ENCODE measurements at regions not wholly inside any gene's neighbourhood (a gene's known extent, or its start where the extent isn't known, plus 50 kb on each side); places are given as distances from the start of the nearest gene placed in this dataset.

DNA sequence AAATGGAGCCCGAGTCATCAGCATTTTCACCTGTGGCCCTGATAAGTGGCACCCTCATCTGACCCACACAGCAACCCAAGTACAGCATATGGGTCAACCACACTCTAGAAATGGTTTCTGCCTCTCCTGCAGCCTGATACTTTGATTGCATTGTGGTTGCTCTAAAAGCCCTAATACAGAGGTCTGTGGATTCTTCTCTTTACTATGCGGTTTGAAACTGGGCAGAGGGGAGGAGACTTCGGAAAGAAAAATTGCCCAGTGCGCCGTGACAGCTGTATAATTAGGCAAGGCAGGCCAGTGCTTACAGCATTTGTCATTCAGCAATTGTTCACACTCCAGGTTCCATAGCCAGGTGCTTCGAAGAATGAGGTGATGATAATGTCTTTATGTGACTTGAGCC, 361.0 kb downstream of the NFIB start:
- H2AFZ ChIP-seq (ENCODE audit: control insufficient read depth, low read depth, low read length), result no peak overlapping the region
- RAD21 ChIA-PET (ENCODE audit: unreplicated experiment), result no interaction called here
- no peak overlapping the region for H3K4me3 ChIP-seq
- POLR2A ChIA-PET, result no interaction called here
- no peaks in the 10 kb centered on the region for H3K9me3 ChIP-seq (replicated peaks; ENCODE audit: control insufficient read depth, insufficient read depth, low read length)
- no peak overlapping the region for H3K27ac ChIP-seq (ENCODE audit: control insufficient read depth, insufficient read depth)
- in situ Hi-C loops (cut with MboI), result loop anchor here (10.0 kb wide), 1 partner anchor 62 kb away; no protein-coding TSS in a partner anchor
- CTCF ChIA-PET, result interaction anchor here (0.7 to 1.6 kb wide), 2 partner anchors 9 to 16 kb away, joined by 3 to 5 read pairs; no protein-coding TSS in a partner anchor
- BruUV-seq (replicated peaks), result no TSS peak
- no peaks in the 10 kb centered on the region; the same call in 1 of the 2 replicates for H3K4me1 ChIP-seq (ENCODE audit: control insufficient read depth, insufficient read depth, low read length)
- intact Hi-C loops (cut with micrococcal nuclease; ENCODE audit: unreplicated experiment), result no loop called here
- no peaks in the 10 kb centered on the region for H3K36me3 ChIP-seq (ENCODE audit: control insufficient read depth in 2 of 2, insufficient read depth in 2 of 2, low read length in 1 of 2)
- no peak overlapping the region for H3K4me2 ChIP-seq (ENCODE audit: control insufficient read depth, insufficient read depth)
- TF ChIP-seq CBX5 (IDR thresholded peaks at IDR 0.05; ENCODE audit: low read depth) (no peak), SREBF1 (IDR thresholded peaks at IDR 0.05; ENCODE audit: low read length) (no peak), TAF1 (IDR thresholded peaks at IDR 0.05; ENCODE audit: borderline replicate concordance, low read depth, low read length) (no peak), ASH2L (IDR thresholded peaks at IDR 0.05; ENCODE audit: borderline replicate concordance, low read depth) (no peak), JUND (IDR thresholded peaks at IDR 0.05; ENCODE audit: low read depth, low read length) (no peak), SMC3 (IDR thresholded peaks at IDR 0.05; ENCODE audit: borderline replicate concordance, low read length) (no peak), HDGF (IDR thresholded peaks at IDR 0.05) (no peak), IRF4 (IDR thresholded peaks at IDR 0.05; ENCODE audit: low read depth, low read length) (no peak), RUNX3 (IDR thresholded peaks at IDR 0.05; ENCODE audit: low read length) (no peak), DPF2 (IDR thresholded peaks at IDR 0.05) (no peak), SIX5 (IDR thresholded peaks at IDR 0.05; ENCODE audit: low read depth, low read length, severe bottlenecking) (no peak), WRNIP1 (IDR thresholded peaks at IDR 0.05; ENCODE audit: borderline replicate concordance, low read depth, low read length) (no peak), HDAC2 (IDR thresholded peaks at IDR 0.05) (no peak)
- TF ChIP-seq, protein P1, sequence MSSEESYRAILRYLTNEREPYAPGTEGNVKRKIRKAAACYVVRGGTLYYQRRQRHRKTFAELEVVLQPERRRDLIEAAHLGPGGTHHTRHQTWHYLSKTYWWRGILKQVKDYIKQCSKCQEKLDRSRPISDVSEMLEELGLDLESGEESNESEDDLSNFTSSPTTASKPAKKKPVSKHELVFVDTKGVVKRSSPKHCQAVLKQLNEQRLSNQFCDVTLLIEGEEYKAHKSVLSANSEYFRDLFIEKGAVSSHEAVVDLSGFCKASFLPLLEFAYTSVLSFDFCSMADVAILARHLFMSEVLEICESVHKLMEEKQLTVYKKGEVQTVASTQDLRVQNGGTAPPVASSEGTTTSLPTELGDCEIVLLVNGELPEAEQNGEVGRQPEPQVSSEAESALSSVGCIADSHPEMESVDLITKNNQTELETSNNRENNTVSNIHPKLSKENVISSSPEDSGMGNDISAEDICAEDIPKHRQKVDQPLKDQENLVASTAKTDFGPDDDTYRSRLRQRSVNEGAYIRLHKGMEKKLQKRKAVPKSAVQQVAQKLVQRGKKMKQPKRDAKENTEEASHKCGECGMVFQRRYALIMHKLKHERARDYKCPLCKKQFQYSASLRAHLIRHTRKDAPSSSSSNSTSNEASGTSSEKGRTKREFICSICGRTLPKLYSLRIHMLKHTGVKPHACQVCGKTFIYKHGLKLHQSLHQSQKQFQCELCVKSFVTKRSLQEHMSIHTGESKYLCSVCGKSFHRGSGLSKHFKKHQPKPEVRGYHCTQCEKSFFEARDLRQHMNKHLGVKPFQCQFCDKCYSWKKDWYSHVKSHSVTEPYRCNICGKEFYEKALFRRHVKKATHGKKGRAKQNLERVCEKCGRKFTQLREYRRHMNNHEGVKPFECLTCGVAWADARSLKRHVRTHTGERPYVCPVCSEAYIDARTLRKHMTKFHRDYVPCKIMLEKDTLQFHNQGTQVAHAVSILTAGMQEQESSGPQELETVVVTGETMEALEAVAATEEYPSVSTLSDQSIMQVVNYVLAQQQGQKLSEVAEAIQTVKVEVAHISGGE (CRISPR knock-in tag; IDR thresholded peaks at IDR 0.05), result no peak
- TF ChIP-seq, protein P2, sequence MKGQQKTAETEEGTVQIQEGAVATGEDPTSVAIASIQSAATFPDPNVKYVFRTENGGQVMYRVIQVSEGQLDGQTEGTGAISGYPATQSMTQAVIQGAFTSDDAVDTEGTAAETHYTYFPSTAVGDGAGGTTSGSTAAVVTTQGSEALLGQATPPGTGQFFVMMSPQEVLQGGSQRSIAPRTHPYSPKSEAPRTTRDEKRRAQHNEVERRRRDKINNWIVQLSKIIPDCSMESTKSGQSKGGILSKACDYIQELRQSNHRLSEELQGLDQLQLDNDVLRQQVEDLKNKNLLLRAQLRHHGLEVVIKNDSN (IDR thresholded peaks at IDR 0.05; ENCODE audit: borderline replicate concordance, extremely low read length, insufficient read depth, low read depth, low read length), result no peak
- TF ChIP-seq, protein P3, sequence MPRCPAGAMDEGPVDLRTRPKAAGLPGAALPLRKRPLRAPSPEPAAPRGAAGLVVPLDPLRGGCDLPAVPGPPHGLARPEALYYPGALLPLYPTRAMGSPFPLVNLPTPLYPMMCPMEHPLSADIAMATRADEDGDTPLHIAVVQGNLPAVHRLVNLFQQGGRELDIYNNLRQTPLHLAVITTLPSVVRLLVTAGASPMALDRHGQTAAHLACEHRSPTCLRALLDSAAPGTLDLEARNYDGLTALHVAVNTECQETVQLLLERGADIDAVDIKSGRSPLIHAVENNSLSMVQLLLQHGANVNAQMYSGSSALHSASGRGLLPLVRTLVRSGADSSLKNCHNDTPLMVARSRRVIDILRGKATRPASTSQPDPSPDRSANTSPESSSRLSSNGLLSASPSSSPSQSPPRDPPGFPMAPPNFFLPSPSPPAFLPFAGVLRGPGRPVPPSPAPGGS (IDR thresholded peaks at IDR 0.05; ENCODE audit: borderline replicate concordance, insufficient read depth, low read depth, low read length, poor library complexity, severe bottlenecking), result no peak
- TF ChIP-seq, protein P4, sequence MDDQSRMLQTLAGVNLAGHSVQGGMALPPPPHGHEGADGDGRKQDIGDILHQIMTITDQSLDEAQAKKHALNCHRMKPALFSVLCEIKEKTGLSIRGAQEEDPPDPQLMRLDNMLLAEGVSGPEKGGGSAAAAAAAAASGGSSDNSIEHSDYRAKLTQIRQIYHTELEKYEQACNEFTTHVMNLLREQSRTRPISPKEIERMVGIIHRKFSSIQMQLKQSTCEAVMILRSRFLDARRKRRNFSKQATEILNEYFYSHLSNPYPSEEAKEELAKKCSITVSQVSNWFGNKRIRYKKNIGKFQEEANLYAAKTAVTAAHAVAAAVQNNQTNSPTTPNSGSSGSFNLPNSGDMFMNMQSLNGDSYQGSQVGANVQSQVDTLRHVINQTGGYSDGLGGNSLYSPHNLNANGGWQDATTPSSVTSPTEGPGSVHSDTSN (IDR thresholded peaks at IDR 0.05; ENCODE audit: insufficient replicate concordance, low read depth, low read length), result no peak
- DNase-seq (ENCODE audit: low read depth, low spot score), result no peak
- FAIRE-seq, result no peak
- no peaks in the 10 kb centered on the region for H3K79me2 ChIP-seq (ENCODE audit: control insufficient read depth, insufficient read depth, low read length)
- no peaks in the 10 kb centered on the region for H4K20me1 ChIP-seq (ENCODE audit: control insufficient read depth, insufficient read depth)
- SMC1A ChIA-PET (ENCODE audit: uncharacterized antibody, unreplicated experiment), result no interaction called here
- ATAC-seq, result no peak
- no peak overlapping the region for H3K9ac ChIP-seq (ENCODE audit: control insufficient read depth, insufficient read depth, low read length)
- WGBS (ENCODE audit: insufficient coverage, insufficient replicate concordance, low lambda C conversion rate, missing lambda C conversion rate), result 43% methylated on average over 6 of the region's 6 CpGs
- H3K27me3 ChIP-seq (replicated peaks in 1 of 2; ENCODE audit: control insufficient read depth in 2 of 2, insufficient read depth in 2 of 2, low read length in 1 of 2), result no peaks in the 10 kb centered on the region
